CD4-positive, alpha-beta T cell treated with Interleukin-15 for 4 hours (primary cell): ENCODE measurements at regions not wholly inside any gene's neighbourhood (a gene's known extent, or its start where the extent isn't known, plus 50 kb on each side); places are given as distances from the start of the nearest gene placed in this dataset.

Experiments
- DNase-seq: peaks from one replicate; pipeline ENCODE4 v3.0.0-alpha.2; 2020; ENCODE audit warnings: low spot score

- no peak for DNase-seq
Observed at GRCh38 chrX:15915959-15916703, 61.5 kb upstream of the AP1S2 start.

- no peak for DNase-seq
Observed at GRCh38 chrX:15914486-15914885, 59.9 kb upstream of the AP1S2 start.

DNA sequence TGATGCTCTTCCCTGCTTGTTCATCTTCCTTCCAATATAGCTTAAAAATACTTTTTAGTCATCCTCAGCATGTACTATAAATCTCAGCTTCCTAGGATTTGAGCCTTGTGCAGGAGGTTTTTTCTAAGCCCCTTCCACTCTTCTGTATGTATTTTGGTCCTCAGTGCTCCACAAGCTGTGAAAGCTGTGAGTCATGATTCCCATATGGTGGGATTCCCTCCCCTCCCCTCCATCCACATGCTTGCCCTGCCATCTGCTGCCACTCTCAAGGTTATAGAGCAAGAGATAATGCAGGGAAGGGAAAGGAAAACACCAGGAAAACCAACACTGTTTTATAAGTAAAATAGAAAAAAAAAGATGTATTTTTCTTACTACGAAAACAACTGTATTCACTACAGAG is 58.5 kb upstream of the AP1S2 start:
- DNase-seq: no peak

- DNase-seq: no peak
Observed at GRCh38 chrX:15911734-15912550, 57.3 kb upstream of the AP1S2 start.

GRCh38 chrX:15909605-15910004 is 55.0 kb upstream of the AP1S2 start:
- DNase-seq: no peak

DNA sequence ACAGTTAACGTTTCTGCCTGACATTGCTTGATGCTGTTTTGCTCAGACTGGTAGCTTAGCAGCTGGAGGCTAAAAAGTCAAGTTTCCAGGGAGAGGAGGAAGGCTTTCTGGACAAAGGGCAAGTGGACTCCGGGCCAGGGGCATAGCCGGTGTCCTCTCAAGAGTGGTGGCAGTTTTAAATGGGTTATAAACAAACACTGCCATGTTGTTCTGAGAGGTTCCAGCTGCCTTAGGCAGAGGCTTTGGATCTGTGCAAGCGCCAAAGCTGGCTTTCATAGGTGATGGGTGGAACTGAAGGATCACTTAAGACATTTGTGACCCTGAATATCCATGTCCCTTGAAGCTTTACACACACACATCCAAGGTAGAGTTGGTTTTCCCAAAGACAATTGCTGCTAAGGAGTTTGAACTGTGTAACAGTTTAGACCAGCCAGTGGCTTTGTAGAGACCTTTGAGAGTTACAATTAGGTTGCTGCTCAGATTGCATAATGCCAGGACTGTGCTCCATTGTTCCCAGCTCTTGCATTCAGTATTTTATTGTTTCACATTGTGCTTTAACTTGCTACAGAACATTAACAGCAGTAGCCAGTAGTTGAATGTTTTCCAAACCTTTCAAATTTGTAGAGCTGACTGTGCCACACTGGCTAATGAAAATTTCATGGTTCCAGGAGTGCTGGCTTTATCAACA is 54.1 kb upstream of the AP1S2 start:
- no peak for DNase-seq

DNA sequence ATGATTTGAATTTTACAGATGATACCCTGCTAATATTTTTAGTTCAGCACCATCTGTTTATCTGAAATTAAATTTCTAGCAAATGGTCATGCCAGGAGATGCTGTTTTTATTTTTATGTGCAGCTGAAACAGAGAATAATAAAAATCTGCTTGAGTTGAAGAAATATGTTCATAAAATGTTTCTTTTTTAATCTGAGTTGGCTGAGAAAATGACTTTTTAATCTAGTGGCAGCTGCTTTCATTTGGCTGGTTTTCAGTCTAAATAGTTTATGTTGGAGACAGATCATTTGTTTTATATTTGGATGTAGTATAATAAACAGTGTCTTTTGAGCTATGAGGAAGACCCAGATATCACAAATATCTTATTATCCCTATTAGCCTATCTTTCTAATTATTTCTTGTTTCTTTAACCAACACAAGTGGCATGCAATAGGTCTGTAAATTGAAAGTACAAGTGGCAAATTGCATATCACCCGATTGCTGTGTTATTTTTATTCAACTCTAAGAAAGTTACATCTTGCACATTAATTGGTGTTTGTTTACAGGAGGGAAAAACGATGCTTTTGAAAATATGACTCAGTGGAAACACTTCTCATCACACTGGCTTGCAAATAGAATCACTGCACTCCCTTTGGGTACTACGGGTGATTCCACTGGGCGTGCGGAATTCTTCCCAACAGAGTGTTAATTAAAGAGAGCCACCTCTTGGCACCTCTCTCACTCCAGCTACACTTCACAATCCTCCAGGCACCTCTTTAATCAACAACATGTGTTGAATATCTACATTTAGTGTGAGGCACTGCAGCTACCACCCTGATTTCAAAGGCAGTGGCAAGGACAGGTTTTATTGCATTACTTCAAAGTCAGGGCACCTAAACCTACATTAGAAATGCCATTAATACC is 51.7 kb upstream of the AP1S2 start:
- no peak for DNase-seq
